GM23248 (cell line): ENCODE measurements at regions not wholly inside any gene's neighbourhood (a gene's known extent, or its start where the extent isn't known, plus 50 kb on each side); places are given as distances from the start of the nearest gene placed in this dataset.

ENCODE experiments used
- DNase-seq: peaks from one replicate; pipeline ENCODE4 v3.0.0-alpha.2; 2015
- H2AFZ ChIP-seq: fragments of 200-600 bp; sonication (generic); 2 replicates; pipeline ENCODE4 v1.6.1; 2016; ENCODE audit warnings: antibody characterized with exemption
- H3F3A ChIP-seq: fragments of 200-600 bp; sonication (generic); 2 replicates; pipeline ENCODE4 v1.6.1; 2016; ENCODE audit warnings: mild to moderate bottlenecking, antibody characterized with exemption, mixed run types; ENCODE audit not compliant: insufficient read depth
- H3K27ac ChIP-seq: fragments of 200-600 bp; sonication (generic); 2 replicates; pipeline ENCODE4 v1.5.1; 2016; ENCODE audit warnings: mild to moderate bottlenecking
- H3K27me3 ChIP-seq: fragments of 200-600 bp; sonication (generic); replicated peaks from 2 replicates; pipeline ENCODE4 v1.6.1; 2016; ENCODE audit warnings: mild to moderate bottlenecking; ENCODE audit not compliant: insufficient read depth
- H3K36me3 ChIP-seq: fragments of 200-600 bp; sonication (generic); 2 replicates; pipeline ENCODE4 v1.6.1; 2016; ENCODE audit warnings: low read depth, mild to moderate bottlenecking
- H3K4me1 ChIP-seq: fragments of 200-600 bp; sonication (generic); 2 replicates; pipeline ENCODE4 v1.6.1; 2016; ENCODE audit warnings: mild to moderate bottlenecking; ENCODE audit not compliant: insufficient read depth
- H3K4me2 ChIP-seq: fragments of 200-600 bp; sonication (generic); one replicate; pipeline ENCODE4 v1.6.1; 2016; ENCODE audit warnings: mild to moderate bottlenecking; ENCODE audit not compliant: unreplicated experiment
- H3K4me3 ChIP-seq: fragments of 200-600 bp; sonication (generic); 2 replicates; pipeline ENCODE4 v1.5.1; 2016; ENCODE audit warnings: mild to moderate bottlenecking
- H3K79me2 ChIP-seq: fragments of 200-600 bp; sonication (generic); 2 replicates; pipeline ENCODE4 v1.6.1; 2016; ENCODE audit warnings: mild to moderate bottlenecking; ENCODE audit not compliant: insufficient read depth
- H3K9ac ChIP-seq: fragments of 200-600 bp; sonication (generic); 2 replicates; pipeline ENCODE4 v1.6.1; 2016; ENCODE audit warnings: mild to moderate bottlenecking
- H3K9me2 ChIP-seq: fragments of 200-600 bp; sonication (generic); 2 replicates; pipeline ENCODE4 v1.6.1; 2016; ENCODE audit warnings: mixed run types, mild to moderate bottlenecking, moderate library complexity; ENCODE audit not compliant: insufficient read depth
- H3K9me3 ChIP-seq: fragments of 200-600 bp; sonication (generic); one replicate; pipeline ENCODE4 v1.6.1; 2017; ENCODE audit warnings: low read depth
- H4K20me1 ChIP-seq: fragments of 200-600 bp; sonication (generic); 2 replicates; pipeline ENCODE4 v1.6.0; 2016; ENCODE audit not compliant: insufficient read depth
- EZH2 ChIP-seq: fragments of 200-600 bp; sonication (generic); IDR thresholded peaks from 2 replicates; pipeline ENCODE4 v1.6.1; 2018; ENCODE audit warnings: antibody characterized with exemption, mild to moderate bottlenecking; ENCODE audit not compliant: insufficient read depth, poor library complexity, severe bottlenecking
- EZH2phosphoT487 ChIP-seq: fragments of 200-600 bp; sonication (generic); IDR thresholded peaks from 2 replicates; pipeline ENCODE4 v1.6.1; 2018; ENCODE audit warnings: antibody characterized with exemption, moderate library complexity, mild to moderate bottlenecking, low read depth; ENCODE audit not compliant: insufficient read depth
- WGBS, 2 experiments: methylation state at CpG; one replicate each; pipeline ENCODE4 v1.1.6; 2015 to 2017; ENCODE audit warnings: low lambda C conversion rate in 2 of 2, low coverage in 1 of 2; ENCODE audit errors: missing lambda C conversion rate in 2 of 2; 5-methylcytosine and 5-hydroxymethylcytosine counted together
- in situ Hi-C: fragments of 300-500 bp; cut with MboI; formaldehyde crosslinking; loops from 2 replicates; pipeline ENCODE4 v1.15.0; 2020

- no peaks in the 10 kb centered on the region for H3K9me3 ChIP-seq
- no peak overlapping the region for H3K4me3 ChIP-seq
- no peak for TF ChIP-seq EZH2phosphoT487
- TF ChIP-seq EZH2: no peak
- no peak for DNase-seq
- in situ Hi-C loops: no loop called here
- no peak overlapping the region for H3K4me2 ChIP-seq
- no peak overlapping the region for H3K27ac ChIP-seq
- no peaks in the 10 kb centered on the region for H3K27me3 ChIP-seq
- H3K4me1 ChIP-seq: no peaks in the 10 kb centered on the region
- 63 to 65% methylated on average over 2 of the region's 2 CpGs for WGBS, 2 experiments
- no peak overlapping the region for H2AFZ ChIP-seq
- no peaks in the 10 kb centered on the region for H3K79me2 ChIP-seq
- no peak overlapping the region for H3K9ac ChIP-seq
- no peaks in the 10 kb centered on the region for H4K20me1 ChIP-seq
- no peaks in the 10 kb centered on the region for H3K36me3 ChIP-seq
- no peaks in the 10 kb centered on the region for H3F3A ChIP-seq
- no peaks in the 10 kb centered on the region for H3K9me2 ChIP-seq
These were observed 852.9 kb upstream of the CDH8 start for GRCh38 chr16:62889097-62889496.

GRCh38 chr16:62883509-62883908, 847.3 kb upstream of the CDH8 start:
- no peak overlapping the region for H2AFZ ChIP-seq
- no peaks in the 10 kb centered on the region for H3F3A ChIP-seq
- no peak for DNase-seq
- no peak overlapping the region for H3K9ac ChIP-seq
- H3K27me3 ChIP-seq: no peaks in the 10 kb centered on the region
- TF ChIP-seq EZH2 (no peak), EZH2phosphoT487 (no peak)
- WGBS, 2 experiments: 37 to 42% methylated on average over 5 of the region's 5 CpGs
- no peak overlapping the region for H3K4me3 ChIP-seq
- no peaks in the 10 kb centered on the region for H3K36me3 ChIP-seq
- no peaks in the 10 kb centered on the region for H4K20me1 ChIP-seq
- no peaks in the 10 kb centered on the region for H3K9me3 ChIP-seq
- H3K9me2 ChIP-seq: no peaks in the 10 kb centered on the region
- no peak overlapping the region for H3K27ac ChIP-seq
- H3K79me2 ChIP-seq: no peaks in the 10 kb centered on the region
- in situ Hi-C loops: no loop called here
- no peaks in the 10 kb centered on the region for H3K4me1 ChIP-seq
- H3K4me2 ChIP-seq: no peak overlapping the region

GRCh38 chr16:62882552-62883221, 846.4 kb upstream of the CDH8 start:
- Histone ChIP-seq H3K9me3 (no peaks in the 10 kb centered on the region), H3K36me3 (no peaks in the 10 kb centered on the region), H3K4me2 (no peak overlapping the region), H3K27me3 (no peaks in the 10 kb centered on the region), H3K27ac (no peak overlapping the region), H3K4me3 (no peak overlapping the region), H4K20me1 (no peaks in the 10 kb centered on the region), H3F3A (no peaks in the 10 kb centered on the region), H3K9ac (no peak overlapping the region), H3K4me1 (no peaks in the 10 kb centered on the region), H3K9me2 (no peaks in the 10 kb centered on the region), H3K79me2 (no peaks in the 10 kb centered on the region), H2AFZ (no peak overlapping the region)
- TF ChIP-seq EZH2phosphoT487 (no peak), EZH2 (no peak)
- DNase-seq: no peak
- in situ Hi-C loops: no loop called here
- 14 to 16% methylated on average over 5 of the region's 5 CpGs for WGBS, 2 experiments

GRCh38 chr16:62876133-62876532, 839.9 kb upstream of the CDH8 start:
- Histone ChIP-seq H3K4me3 (no peak overlapping the region), H2AFZ (no peak overlapping the region), H3K9me2 (no peaks in the 10 kb centered on the region), H3K4me2 (no peak overlapping the region), H3K9ac (no peak overlapping the region), H4K20me1 (no peaks in the 10 kb centered on the region), H3K27ac (no peak overlapping the region), H3K4me1 (no peaks in the 10 kb centered on the region), H3K9me3 (no peaks in the 10 kb centered on the region), H3F3A (no peaks in the 10 kb centered on the region), H3K27me3 (no peaks in the 10 kb centered on the region), H3K79me2 (no peaks in the 10 kb centered on the region), H3K36me3 (no peaks in the 10 kb centered on the region)
- TF ChIP-seq EZH2phosphoT487: no peak
- in situ Hi-C loops: no loop called here
- DNase-seq: no peak
- WGBS, 2 experiments: 0 to 10% methylated on average over 1 of the region's 1 CpG

GRCh38 chr16:62872339-62872738, 836.1 kb upstream of the CDH8 start:
- Histone ChIP-seq H3K27me3 (no peaks in the 10 kb centered on the region), H3K79me2 (no peaks in the 10 kb centered on the region), H4K20me1 (no peaks in the 10 kb centered on the region), H3K4me1 (no peaks in the 10 kb centered on the region), H3K9ac (no peak overlapping the region), H3K9me2 (no peaks in the 10 kb centered on the region), H3F3A (no peaks in the 10 kb centered on the region), H3K27ac (no peak overlapping the region), H3K9me3 (no peaks in the 10 kb centered on the region), H3K36me3 (no peaks in the 10 kb centered on the region), H3K4me2 (no peak overlapping the region), H2AFZ (no peak overlapping the region), H3K4me3 (no peak overlapping the region)
- in situ Hi-C loops: no loop called here
- WGBS, 2 experiments: 63 to 74% methylated on average over 1 of the region's 1 CpG
- no peak for DNase-seq
- TF ChIP-seq EZH2 (no peak), EZH2phosphoT487 (no peak)
